BLaER1 treated with 17β-estradiol and CSF1 and Interleukin-3, amounts not matched to agents 10 nM and 100 nM (cell line): ENCODE measurements at regions not wholly inside any gene's neighbourhood (a gene's known extent, or its start where the extent isn't known, plus 50 kb on each side); places are given as distances from the start of the nearest gene placed in this dataset.

Experiments used
- H3K27ac ChIP-seq, 11 experiments: shearing (Covaris generic); formaldehyde crosslinking; 2 replicates each; pipeline ENCODE4 v1.8.1; 2022
- H3K27me3 ChIP-seq, 11 experiments: shearing (Covaris generic); formaldehyde crosslinking; 2 replicates each; pipeline ENCODE4 v1.8.1; 2022
- H3K36me3 ChIP-seq, 11 experiments: shearing (Covaris generic); formaldehyde crosslinking; 2 replicates each; pipeline ENCODE4 v1.8.1; 2022
- H3K4me1 ChIP-seq, 10 experiments: shearing (Covaris generic); formaldehyde crosslinking; 2 replicates each; pipeline ENCODE4 v1.8.1; 2022
- H3K4me2 ChIP-seq, 11 experiments: shearing (Covaris generic); formaldehyde crosslinking; 2 replicates each; pipeline ENCODE4 v1.8.1; 2022
- H3K4me3 ChIP-seq, 10 experiments: shearing (Covaris generic); formaldehyde crosslinking; 2 replicates each; pipeline ENCODE4 v1.8.1; 2022
- H3K9ac ChIP-seq, 11 experiments: shearing (Covaris generic); formaldehyde crosslinking; 2 replicates each; pipeline ENCODE4 v1.8.1; 2022
- H3K9me3 ChIP-seq, 11 experiments: shearing (Covaris generic); formaldehyde crosslinking; replicated peaks in 1 of 11; 2 replicates each; pipeline ENCODE4 v1.8.1; 2022
- H4K20me1 ChIP-seq, 11 experiments: shearing (Covaris generic); formaldehyde crosslinking; 2 replicates each; pipeline ENCODE4 v1.8.1; 2022
- Cebpa-rat ChIP-seq, 11 experiments: shearing (Covaris generic); IDR thresholded peaks; 2 replicates each; pipeline ENCODE4 v1.8.1; 2022

- Histone ChIP-seq H3K36me3 (no peaks in the 10 kb centered on the region), H3K9me3 (no peaks in the 10 kb centered on the region), H3K27me3 (no peaks in the 10 kb centered on the region), H3K27ac (no peak overlapping the region), H3K4me3 (no peak overlapping the region), H3K4me1 (peaks cover 18 to 20% (median 18%) of the 10 kb centered on the region in 10 experiments), H3K9ac (no peak overlapping the region), H3K4me2 (no peak overlapping the region), H4K20me1 (no peaks in the 10 kb centered on the region)
- no peak for TF ChIP-seq Cebpa-rat (IDR thresholded peaks at IDR 0.05)
Measured at GRCh38 chr4:144910723-144911122, 187.3 kb downstream of the ANAPC10 start.
